ENCODE measurements at regions not wholly inside any gene's neighbourhood (a gene's known extent, or its start where the extent isn't known, plus 50 kb on each side); places are given as distances from the start of the nearest gene placed in this dataset.
"Not testable (repeated sequence)": the region's sequence is repeated elsewhere in the genome, so short reads cannot be mapped to it uniquely, and the experiment has no call there.

DNA sequence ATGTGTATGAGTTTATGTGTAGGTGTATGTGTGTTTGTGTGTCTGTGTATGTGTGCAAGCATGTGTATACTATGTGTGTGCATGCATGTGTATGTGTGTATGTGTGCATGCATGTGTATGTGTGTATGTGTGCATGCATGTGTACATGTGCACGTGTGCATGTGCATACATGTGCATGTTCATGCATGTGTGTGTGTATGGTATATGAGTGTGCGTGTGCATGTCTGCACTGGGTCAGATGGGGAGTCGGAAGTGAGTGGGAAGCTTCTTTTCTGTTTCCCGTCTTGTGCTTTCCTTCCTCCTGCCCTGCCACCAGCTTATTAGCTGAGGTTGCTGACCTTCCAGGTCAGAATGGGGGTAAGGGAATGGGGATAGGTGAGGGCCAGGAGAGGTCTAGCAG lies 174.7 kb downstream of the MAP2K4 start:
- no peak for DNase-seq

DNA sequence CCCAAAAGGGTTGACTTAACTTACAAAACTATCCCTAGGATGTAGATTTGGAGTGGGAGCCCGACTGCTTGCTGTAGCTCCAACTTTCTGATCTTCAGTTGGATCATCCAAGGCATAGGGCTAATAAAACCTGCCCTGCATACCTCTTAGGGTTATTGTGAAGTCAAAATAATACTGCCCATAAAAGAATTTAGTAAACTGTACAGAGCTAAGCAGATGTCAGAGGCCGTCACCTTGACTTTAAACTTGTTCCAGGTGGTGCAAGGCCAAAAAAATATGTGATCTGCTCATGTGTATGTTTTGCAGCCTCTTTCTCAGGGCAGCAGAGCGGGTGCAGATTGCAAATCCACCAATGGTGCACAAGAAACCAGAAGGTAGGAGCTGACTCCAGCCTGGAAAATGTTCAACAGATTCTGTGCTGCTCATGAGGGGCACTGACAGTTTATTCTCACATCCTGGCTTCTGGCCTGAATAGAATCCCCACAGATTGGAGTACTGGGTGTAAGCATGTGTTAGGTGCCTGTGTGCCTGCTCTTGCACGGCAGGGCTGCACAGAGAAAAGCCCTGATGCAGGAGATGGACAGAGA lies 180.7 kb downstream of the MAP2K4 start:
- DNase-seq, result no peak

- peak; percentile 59 for DNase-seq
Observed at GRCh38 chr17:12209632-12210191, 189.0 kb downstream of the MAP2K4 start.

DNA sequence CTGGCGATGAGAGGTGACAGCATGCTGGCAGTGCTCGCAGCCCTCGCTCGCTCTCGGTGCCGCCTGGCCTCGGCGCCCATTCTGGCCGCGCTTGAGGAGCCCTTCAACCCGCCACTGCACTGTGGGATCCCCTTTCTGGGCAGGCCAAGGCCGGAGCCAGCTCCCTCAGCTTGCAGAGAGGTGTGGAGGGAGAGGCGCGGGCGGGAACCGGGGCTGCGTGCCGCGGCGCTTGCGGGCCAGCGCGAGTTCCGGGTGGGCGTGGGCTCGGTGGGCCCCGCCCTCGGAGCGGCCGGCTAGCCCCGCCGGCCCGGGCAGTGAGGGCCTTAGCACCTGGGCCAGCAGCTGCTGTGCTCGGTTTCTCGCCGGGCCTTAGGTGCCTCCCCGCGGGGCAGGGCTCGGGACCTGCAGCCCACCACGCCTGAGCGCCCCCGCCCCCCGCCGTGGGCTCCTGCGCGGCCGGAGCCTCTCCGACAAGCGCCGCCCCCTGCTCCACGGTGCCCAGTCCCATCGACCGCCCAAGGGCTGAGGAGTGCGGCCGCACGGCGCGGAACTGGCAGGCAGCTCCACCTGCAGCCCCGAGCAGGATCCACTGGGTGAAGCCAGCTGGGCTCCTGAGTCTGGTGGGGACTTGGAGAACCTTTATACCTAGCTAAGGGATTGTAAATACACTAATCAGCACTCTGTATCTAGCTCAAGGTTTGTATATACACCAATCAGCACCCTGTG lies 200.2 kb downstream of the MAP2K4 start:
- DNase-seq, result not testable (repeated sequence)

DNA sequence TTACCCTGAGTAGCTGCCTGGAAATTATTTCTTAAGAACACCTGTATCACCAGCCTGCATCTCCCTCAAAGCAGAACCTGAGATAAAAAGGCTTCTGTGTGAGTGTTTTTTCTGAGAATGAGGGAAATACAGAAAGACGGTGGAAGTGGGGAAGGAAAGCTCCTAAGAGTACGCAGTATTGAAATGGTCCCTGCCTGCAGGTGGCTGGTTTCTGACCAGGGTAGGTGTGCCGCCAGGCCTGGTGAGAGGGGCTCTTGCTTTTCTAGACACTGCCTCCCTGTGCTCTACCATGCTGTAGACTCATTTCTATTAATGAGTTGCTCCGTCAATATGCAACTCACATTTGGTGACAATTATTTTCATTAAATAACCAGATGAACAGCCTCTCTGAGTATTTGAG lies 201.7 kb downstream of the MAP2K4 start:
- no peak for DNase-seq

- no peak for DNase-seq
Observed at GRCh38 chr17:12227547-12227946, 206.9 kb downstream of the MAP2K4 start.

DNA sequence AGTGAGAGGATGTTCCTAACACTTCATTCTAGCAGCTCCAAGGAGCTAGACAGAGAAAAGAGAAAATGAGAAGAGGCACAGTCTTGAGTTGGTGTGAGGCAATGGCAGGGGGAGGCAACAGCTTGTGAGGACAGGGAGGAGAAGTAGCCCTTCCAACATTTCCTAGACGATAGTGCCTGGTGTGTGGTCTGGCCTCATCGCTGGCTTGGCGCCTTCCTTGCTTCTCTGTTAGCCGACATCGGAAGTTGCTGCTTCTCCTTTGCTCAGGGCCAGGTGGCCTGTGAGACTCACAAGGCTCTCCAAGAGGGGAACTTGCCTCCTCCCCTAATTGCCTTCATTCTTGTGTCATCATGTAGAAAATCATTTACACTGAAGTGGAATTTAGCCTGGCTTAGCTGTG lies 208.7 kb downstream of the MAP2K4 start:
- DNase-seq, result no peak

GRCh38 chr17:12230481-12231354 lies 210.0 kb downstream of the MAP2K4 start:
- DNase-seq, result peak; percentile 73

GRCh38 chr17:12231355-12231682 lies 210.6 kb downstream of the MAP2K4 start:
- no peak for DNase-seq

- not testable (repeated sequence) for DNase-seq
Observed at GRCh38 chr17:12239021-12239420, 218.3 kb downstream of the MAP2K4 start.

- DNase-seq, result no peak
Observed at GRCh38 chr17:12242345-12242954, 221.8 kb downstream of the MAP2K4 start.

DNA sequence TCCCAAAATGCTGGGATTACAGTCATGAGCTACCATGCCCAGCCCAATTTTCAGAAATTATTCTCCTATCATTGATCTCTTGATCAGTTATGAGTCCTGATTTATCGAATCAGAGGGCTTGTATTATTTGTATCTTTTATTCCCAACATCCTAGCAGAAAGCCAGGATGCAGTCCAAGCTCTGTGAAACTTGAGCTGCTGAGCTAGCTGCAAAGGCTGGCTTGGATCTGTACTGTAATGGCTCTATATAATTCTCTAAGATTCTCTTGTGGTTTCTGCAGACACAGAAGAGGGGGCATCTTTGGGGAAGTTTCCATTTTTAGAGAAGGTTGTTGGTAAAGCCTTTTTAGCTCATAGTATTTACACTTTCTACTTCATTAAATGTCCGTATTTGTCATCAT lies 227.1 kb downstream of the MAP2K4 start:
- no peak for DNase-seq

DNA sequence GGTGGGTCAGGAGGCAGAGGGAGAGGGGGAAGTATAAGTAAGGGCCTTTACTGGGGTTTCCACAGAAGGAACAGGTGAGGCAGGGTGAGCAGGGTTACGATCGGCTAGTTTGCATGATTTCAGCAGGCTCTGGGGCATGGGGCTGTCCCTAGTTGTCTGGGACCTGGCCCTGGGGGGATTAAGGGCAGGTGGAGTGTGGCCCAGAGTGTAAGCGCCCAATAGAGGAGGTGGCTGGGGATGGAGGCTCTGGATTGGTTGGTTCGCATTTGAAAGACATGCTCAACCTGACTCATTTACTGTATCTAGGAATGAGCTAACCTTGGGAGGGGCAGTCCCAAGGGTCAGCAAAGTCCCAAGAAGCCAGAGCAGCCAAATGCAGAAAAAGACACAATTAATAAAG lies 230.3 kb downstream of the MAP2K4 start:
- no peak for DNase-seq

DNA sequence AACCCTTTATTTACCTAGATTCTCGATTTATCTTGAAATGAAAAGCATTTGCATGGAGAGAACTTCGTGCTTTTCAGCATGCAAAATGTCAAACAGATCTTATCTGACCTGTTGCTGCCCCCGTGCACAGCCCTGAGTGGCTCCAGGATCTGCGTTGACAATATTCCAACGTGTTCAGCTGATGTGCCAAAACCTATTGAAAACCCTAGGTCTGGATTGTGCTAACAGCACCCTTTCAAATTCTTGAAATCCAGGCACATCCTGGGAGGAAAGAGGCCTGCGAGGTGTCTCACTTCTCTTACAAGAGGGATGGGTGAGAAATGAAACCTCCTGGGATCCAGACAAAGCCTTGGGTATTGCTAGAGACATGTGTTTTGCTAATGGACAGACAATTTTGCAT lies 231.8 kb downstream of the MAP2K4 start:
- DNase-seq, result no peak

DNA sequence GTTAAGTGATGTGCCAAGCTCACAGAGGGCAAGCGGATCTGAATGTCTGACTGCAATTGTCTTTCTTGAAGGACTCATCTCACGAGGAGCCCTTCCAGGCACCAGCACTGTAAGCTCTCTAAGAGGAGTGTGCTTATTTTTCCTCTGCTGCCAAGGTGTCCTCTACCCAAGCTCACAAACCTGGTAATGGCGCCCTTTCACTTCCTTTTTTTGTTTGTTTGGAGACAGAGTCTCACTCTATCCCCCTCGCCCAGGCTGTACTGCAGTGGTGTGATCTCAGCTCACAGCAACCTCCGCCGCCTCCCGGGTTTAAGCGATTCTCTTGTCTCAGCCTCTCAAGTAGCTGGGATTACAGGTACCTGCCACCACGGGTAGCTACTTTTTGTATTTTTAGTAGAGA lies 233.8 kb downstream of the MAP2K4 start:
- DNase-seq, result no peak

DNA sequence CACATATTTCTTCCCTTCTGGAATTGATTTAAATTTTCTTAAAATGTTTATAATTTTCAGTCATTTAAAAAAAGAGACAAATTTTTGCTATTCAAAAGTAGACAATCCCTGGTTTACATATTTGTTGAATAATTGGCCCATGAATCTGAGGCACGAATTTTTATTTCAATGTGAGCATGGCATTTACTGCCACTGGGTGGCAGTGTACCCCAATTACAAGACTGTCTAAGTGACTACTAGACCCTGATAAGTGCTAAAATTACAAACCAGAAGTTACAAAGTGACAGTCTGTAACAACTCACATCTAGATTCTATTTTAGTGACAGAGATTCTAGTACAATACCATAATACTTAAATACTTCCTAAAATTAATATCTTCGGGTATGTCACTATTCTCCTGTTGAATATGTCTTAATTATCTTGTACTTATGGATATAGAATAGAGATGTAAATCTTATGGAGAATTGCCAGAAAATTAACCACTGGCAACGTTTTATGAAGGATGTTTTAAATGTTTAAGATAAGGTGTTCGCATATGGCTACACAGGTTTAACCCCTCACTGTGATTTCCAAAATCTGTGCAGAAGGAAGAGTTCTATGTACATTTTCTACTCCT lies 235.8 kb downstream of the MAP2K4 start:
- DNase-seq, result peak; percentile 58

GRCh38 chr17:12257176-12257575 lies 236.5 kb downstream of the MAP2K4 start:
- DNase-seq, result no peak

DNA sequence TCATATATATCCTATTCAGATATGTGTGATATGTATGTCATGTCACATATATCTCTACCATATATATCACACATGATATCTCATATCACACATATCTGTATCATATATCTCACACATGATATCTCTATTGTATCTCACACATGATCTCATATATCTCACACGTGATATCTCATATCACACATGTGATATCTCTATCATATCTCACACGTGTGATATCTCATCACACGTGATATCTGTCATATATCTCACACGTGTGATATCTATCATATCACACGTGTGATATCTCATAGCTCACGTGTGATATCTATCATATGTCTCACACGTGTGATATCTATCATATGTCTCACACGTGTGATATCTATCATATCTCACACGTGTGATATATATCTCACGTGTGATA lies 240.7 kb downstream of the MAP2K4 start:
- no peak for DNase-seq

- DNase-seq, result no peak
Observed at GRCh38 chr17:12269751-12270150, 249.1 kb downstream of the MAP2K4 start.

GRCh38 chr17:12277827-12278226 lies 257.1 kb downstream of the MAP2K4 start:
- no peak for DNase-seq

DNA sequence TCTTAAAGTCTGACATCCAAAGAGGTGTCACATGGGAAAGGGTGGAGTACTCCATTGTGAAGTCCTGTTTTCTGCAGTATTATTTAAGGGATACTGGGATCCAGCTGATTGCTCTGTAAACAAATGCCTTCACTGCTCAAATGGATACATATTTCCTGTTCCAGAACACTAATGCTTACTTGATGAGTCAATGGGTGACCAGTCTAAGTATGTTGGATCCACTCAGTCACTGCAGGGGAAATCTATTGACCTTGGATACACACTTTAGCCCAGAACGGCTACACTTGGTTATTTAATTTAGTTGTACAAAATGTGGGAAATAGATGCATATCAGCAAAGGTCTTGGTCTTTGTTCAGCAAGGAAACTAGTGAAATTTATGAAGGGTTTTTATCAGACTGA lies 261.4 kb downstream of the MAP2K4 start:
- no peak for DNase-seq

DNA sequence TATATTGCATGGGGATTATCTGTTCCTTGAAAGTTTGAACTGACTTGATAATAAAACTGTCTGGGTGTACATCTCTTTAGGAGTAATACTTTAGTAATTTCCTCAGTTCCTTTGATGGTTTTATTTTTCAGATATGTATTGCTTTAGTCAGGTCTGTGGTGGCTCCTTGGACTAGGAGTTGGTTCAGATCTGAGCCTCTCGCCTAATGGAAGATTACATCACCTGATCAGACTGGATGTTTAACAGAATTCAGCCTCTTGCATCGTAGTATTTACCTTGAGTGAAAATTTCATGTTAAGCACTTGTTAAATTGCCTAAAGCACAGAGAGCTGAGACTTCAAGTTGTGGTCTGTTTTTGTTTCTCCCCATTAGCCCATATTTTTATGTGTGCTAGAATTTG lies 267.3 kb downstream of the MAP2K4 start:
- DNase-seq, result no peak

Data from renal pelvis (tissue), 1 donor.